HG03139 (cell line): ENCODE measurements at regions not wholly inside any gene's neighbourhood (a gene's known extent, or its start where the extent isn't known, plus 50 kb on each side); places are given as distances from the start of the nearest gene placed in this dataset.

Experiments used
- ATAC-seq: cut with Tn5 transposase; IDR thresholded peaks from one replicate; pipeline ENCODE4 v1.9.1; 2021; ENCODE audit not compliant: unreplicated experiment

DNA sequence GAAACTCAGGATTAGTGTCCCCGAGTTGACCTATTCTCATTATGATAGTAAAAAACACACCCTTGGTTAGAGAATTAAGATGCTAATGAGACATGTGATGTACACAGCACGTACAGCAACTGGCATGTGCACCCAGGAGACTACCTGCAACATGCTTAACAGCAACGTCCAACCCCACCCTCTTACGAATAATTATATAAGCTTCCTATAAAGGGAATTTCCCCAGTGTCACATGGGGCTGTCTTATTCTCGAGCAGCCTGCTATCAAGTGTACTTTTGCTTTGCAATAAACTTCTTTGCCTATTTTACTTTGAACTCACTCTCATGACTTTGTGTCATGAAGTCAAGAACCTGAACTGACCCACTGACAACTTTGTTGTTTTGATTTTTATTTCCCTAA, 62.4 kb upstream of the PMFBP1 start:
- ATAC-seq: no peak

DNA sequence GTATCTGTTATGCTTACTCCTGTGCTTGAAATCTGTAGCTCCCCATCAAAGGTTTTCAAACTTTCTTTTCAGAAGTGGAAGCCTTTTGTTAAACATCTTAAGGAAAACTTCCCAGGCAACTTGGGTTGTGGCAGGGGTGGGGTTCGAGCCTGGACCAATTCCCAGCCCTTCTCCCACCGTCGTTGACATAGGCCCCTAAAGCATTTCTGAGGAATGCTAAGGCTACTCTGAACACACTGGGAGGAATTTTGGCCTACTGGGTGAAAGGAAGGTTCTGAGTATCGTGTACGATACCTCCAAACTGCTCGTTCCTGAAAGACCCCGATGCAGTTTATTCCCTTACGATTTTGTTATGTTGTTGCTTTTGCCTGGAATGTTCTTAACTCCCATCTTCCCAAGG, 56.1 kb upstream of the PMFBP1 start:
- no peak for ATAC-seq

DNA sequence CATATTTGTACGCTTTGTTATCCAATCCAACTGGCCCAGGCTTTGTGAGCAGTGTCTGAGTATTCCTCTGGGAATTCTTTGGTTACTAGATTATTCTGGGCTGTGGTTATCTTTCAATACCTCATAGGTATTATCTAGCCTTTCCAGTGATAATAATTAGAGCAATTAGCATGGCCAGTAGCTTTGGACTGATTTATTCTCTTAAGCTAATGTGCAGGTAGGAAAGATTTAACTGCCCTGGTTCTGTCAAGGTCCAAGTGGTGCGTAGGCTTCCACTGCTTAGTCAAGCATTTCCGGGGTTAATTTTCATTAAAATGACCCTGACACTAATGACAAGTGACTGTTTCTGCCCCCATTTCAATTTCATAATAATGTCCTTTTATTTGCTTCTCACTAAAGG, 54.2 kb upstream of the PMFBP1 start:
- ATAC-seq: no peak

DNA sequence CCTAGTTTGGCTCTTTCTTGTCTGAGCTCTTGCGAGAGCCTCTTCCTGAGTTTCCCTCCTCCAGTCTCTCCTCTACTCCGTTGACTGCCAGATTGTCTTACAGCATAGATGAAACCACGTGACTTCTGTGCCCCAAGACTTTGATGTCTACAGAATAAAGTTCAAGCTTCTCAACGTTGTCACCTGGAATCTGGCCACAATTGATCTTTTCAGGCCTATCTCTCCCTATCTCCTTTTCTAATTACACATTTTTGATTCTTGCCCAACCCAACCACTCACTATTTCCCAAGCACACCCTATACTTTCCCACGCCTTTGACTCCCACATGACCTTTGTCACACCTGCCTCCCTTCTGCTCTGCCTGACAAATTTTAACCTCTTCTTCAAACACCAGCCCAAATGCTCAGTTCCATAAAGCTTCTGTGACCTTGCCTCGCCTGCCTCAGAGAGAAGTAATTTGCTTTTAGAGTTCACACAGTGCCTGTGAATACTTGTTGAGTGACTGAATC, 52.4 kb upstream of the PMFBP1 start:
- no peak for ATAC-seq

DNA sequence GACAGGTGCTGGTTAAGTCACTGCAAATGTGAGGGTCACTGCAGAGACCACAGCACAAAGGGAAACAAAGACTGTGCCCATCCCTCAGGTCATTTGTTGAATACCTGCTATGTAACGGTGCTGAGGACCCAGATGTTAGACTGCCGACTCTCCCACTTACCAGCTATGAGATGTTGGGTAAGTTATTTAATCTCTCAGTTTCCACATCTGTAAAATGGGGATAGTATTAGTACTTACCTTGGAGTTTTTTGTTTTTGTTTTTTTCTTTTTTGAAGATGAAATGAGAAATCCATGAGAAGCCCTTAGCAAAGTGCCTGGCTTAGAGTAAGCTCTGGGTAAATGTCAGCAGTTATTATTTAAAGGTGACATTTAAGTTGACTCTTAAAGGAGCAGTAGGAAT, 50.5 kb upstream of the PMFBP1 start:
- no peak for ATAC-seq
